Fibroblast of pulmonary artery (primary cell): ENCODE measurements at regions not wholly inside any gene's neighbourhood (a gene's known extent, or its start where the extent isn't known, plus 50 kb on each side); places are given as distances from the start of the nearest gene placed in this dataset.

ENCODE experiments used
- DNase-seq: peaks from one replicate; pipeline ENCODE4 v3.0.0-alpha.2; 2010; ENCODE audit warnings: low read depth
- H3K4me3 ChIP-seq: replicated peaks from 2 replicates; pipeline ENCODE4 v1.5.1; 2011; ENCODE audit warnings: low read depth, mild to moderate bottlenecking, control low read depth, low read length, moderate library complexity
- TF ChIP-seq, protein P1 (sequence below): IDR thresholded peaks from 2 replicates; pipeline ENCODE4 v1.5.1; 2011; ENCODE audit warnings: mild to moderate bottlenecking, control low read depth, low read length, inconsistent platforms; ENCODE audit errors: missing control alignments

DNA sequence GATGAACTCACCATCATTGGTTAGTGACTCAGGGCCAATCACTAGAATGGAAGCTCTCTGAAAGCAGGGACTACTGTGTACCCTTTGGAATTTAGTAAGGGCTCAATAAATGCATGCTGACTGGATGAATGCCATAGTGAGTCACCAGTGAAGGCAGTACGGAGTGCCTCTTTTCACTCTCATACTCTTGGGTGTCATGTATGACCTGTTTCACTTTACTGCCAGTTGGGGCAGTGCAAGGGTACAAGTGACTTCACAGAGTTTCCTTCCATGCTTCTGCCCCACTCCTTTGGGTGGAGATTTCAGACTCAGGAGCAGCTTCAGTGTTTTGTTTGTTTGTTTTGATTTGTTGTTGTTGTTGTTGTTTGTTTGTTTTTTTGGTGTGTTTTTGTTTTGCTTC is 57.7 kb downstream of the SOX3 start:
- TF ChIP-seq, protein P1, sequence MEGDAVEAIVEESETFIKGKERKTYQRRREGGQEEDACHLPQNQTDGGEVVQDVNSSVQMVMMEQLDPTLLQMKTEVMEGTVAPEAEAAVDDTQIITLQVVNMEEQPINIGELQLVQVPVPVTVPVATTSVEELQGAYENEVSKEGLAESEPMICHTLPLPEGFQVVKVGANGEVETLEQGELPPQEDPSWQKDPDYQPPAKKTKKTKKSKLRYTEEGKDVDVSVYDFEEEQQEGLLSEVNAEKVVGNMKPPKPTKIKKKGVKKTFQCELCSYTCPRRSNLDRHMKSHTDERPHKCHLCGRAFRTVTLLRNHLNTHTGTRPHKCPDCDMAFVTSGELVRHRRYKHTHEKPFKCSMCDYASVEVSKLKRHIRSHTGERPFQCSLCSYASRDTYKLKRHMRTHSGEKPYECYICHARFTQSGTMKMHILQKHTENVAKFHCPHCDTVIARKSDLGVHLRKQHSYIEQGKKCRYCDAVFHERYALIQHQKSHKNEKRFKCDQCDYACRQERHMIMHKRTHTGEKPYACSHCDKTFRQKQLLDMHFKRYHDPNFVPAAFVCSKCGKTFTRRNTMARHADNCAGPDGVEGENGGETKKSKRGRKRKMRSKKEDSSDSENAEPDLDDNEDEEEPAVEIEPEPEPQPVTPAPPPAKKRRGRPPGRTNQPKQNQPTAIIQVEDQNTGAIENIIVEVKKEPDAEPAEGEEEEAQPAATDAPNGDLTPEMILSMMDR: no peak
- H3K4me3 ChIP-seq: no peak overlapping the region
- no peak for DNase-seq

GRCh38 chrX:140440876-140441275 is 64.0 kb downstream of the SOX3 start:
- no peak overlapping the region for H3K4me3 ChIP-seq
- no peak for DNase-seq
- TF ChIP-seq, protein P1: no peak

GRCh38 chrX:140439476-140439875 is 65.4 kb downstream of the SOX3 start:
- H3K4me3 ChIP-seq: no peak overlapping the region
- DNase-seq: no peak
- TF ChIP-seq, protein P1: no peak

DNA sequence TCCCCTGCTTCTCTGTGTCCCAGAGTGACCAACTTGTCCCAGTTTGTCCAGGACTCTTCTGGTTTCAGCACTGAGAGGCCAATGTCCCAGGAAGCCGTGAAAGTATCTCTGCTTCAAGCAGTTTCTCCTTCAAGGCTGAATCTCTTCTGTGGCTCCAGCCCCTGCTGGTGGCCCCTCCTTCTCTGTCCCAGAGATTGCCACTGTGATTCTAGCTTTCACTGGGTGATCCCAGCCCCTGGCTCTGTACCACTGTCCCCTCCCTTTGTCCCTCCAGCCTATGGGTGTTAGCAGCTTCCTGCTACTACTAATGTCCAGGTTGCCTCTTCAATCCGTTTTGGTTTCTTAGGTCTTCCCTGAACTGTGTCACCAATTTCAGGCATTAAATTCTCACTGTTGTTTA is 70.5 kb downstream of the SOX3 start:
- TF ChIP-seq, protein P1: no peak
- H3K4me3 ChIP-seq: no peak overlapping the region
- no peak for DNase-seq

DNA sequence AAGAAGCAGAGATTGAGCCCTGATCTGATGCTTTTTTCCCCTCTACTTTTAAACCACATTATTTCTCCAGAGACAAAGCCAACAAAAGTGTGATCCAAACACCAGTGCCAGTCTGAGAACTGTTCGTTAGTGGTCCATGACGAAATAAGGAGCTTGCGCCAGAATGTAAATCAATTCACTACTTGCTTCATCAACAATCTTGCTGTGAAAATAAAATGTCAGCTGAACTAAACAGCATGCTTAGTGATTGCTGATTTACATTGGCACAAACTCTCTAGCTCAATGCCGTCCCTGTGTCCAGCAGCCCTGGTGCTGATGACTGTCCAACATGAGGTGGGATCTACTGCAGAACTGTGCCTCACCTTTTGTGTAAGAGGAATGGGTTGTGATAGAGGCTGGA is 71.3 kb downstream of the SOX3 start:
- DNase-seq: no peak
- no peak overlapping the region for H3K4me3 ChIP-seq
- TF ChIP-seq, protein P1: no peak

GRCh38 chrX:140432346-140433175 is 72.3 kb downstream of the SOX3 start:
- TF ChIP-seq, protein P1: no peak
- no peak for DNase-seq
- no peak overlapping the region for H3K4me3 ChIP-seq

DNA sequence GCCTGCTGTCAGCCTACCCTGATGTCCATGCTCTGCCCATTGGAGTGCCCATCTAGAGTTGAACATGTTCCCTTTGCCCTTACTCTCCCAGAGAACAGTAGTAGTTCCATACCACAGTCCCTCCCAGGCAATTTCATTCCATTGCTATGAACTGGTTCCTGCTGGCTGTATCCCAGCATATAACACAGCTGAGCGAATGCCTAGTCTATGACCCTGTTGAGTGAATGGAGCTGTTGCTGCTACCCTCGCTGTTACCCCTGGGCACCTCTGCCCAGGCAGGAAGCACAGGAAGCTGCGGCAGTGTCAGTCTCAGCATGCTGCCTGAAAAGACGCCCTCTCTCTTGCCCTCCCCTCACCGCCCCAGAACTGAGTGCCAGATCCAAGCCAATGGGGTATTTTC is 73.3 kb downstream of the SOX3 start:
- no peak overlapping the region for H3K4me3 ChIP-seq
- no peak for DNase-seq
- TF ChIP-seq, protein P1: no peak
